Endothelial cell of umbilical vein (primary cell): ENCODE measurements at regions not wholly inside any gene's neighbourhood (a gene's known extent, or its start where the extent isn't known, plus 50 kb on each side); places are given as distances from the start of the nearest gene placed in this dataset.

ENCODE experiments used
- EZH2 ChIP-seq: IDR thresholded peaks from 2 replicates; pipeline ENCODE4 v1.6.1; 2012; ENCODE audit warnings: borderline replicate concordance, low read depth, mild to moderate bottlenecking, moderate library complexity, low read length, inconsistent platforms; ENCODE audit not compliant: severe bottlenecking
- FOS ChIP-seq: IDR thresholded peaks from 2 replicates; pipeline ENCODE4 v1.6.1; 2011; ENCODE audit warnings: mild to moderate bottlenecking, low read length, moderate library complexity, borderline replicate concordance; ENCODE audit not compliant: insufficient read depth
- GATA2 ChIP-seq: IDR thresholded peaks from 2 replicates; pipeline ENCODE4 v1.7.0; 2011; ENCODE audit warnings: low read depth, mild to moderate bottlenecking, moderate library complexity, mixed read lengths, low read length; ENCODE audit not compliant: insufficient read length, insufficient read depth
- JUN ChIP-seq: IDR thresholded peaks from 2 replicates; pipeline ENCODE4 v1.6.1; 2011; ENCODE audit warnings: borderline replicate concordance, low read depth; ENCODE audit not compliant: insufficient read length, insufficient read depth
- MYC ChIP-seq: IDR thresholded peaks from one replicate; pipeline ENCODE4 v1.6.1; 2011; ENCODE audit warnings: mild to moderate bottlenecking, low read depth, low read length
- POLR2A ChIP-seq: IDR thresholded peaks from 2 replicates; pipeline ENCODE4 v1.6.1; 2012; ENCODE audit warnings: low read depth, mild to moderate bottlenecking, control low read depth, low read length
- POLR2AphosphoS5 ChIP-seq: IDR thresholded peaks from 2 replicates; pipeline ENCODE4 v1.6.1; 2012; ENCODE audit warnings: low read depth, mild to moderate bottlenecking, control low read depth, low read length, moderate library complexity; ENCODE audit not compliant: insufficient read depth
- TF ChIP-seq, protein P1 (sequence below), 2 donors: IDR thresholded peaks; 1 replicate in 1 of 2; 2 replicates in 1 of 2; pipeline ENCODE4 v1.5.1; 2011; ENCODE audit warnings: low read length in 2 of 2, mild to moderate bottlenecking in 2 of 2, moderate library complexity in 2 of 2, control low read depth in 1 of 2, inconsistent platforms in 1 of 2, low read depth in 1 of 2; ENCODE audit not compliant: insufficient read depth in 1 of 2; ENCODE audit errors: extremely low read depth in 1 of 2
- TF ChIP-seq, protein P2 (sequence below): IDR thresholded peaks from 2 replicates; pipeline ENCODE4 v1.6.1; 2011; ENCODE audit not compliant: insufficient read depth, insufficient read length

DNA sequence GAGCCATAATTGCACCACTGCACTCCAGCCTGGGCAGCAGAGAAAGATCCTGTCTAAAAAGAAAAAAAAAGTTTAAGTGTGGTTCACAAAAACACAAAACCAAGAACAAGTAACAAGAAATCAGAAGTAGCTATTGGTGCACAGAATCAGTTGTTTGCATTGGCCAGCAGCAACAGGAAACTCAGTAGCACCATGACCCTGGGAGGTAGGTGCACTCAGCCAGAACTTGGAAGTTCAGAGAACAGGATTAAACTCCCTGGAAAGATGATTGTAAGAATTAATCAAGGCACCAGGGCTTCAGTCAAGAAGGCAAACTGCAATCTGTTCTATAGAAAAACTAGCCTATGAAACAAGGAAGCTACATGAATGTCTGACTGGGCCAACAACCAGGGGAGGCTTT, 267.9 kb downstream of the COL12A1 start:
- TF ChIP-seq, protein P1, sequence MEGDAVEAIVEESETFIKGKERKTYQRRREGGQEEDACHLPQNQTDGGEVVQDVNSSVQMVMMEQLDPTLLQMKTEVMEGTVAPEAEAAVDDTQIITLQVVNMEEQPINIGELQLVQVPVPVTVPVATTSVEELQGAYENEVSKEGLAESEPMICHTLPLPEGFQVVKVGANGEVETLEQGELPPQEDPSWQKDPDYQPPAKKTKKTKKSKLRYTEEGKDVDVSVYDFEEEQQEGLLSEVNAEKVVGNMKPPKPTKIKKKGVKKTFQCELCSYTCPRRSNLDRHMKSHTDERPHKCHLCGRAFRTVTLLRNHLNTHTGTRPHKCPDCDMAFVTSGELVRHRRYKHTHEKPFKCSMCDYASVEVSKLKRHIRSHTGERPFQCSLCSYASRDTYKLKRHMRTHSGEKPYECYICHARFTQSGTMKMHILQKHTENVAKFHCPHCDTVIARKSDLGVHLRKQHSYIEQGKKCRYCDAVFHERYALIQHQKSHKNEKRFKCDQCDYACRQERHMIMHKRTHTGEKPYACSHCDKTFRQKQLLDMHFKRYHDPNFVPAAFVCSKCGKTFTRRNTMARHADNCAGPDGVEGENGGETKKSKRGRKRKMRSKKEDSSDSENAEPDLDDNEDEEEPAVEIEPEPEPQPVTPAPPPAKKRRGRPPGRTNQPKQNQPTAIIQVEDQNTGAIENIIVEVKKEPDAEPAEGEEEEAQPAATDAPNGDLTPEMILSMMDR (IDR thresholded peaks at IDR 0.05; ENCODE audit: extremely low read depth in 1 of 2, insufficient read depth in 1 of 2, low read depth in 1 of 2, low read length in 2 of 2) = no peak
- TF ChIP-seq EZH2 = no peak
- TF ChIP-seq, protein P2, sequence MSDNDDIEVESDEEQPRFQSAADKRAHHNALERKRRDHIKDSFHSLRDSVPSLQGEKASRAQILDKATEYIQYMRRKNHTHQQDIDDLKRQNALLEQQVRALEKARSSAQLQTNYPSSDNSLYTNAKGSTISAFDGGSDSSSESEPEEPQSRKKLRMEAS = no peak
- no peak for TF ChIP-seq POLR2AphosphoS5
- TF ChIP-seq POLR2A = no peak
- TF ChIP-seq GATA2 = no peak
- TF ChIP-seq FOS = no peak
- no peak for TF ChIP-seq MYC
- TF ChIP-seq JUN = no peak
